Caco-2 (cell line): ENCODE measurements at regions not wholly inside any gene's neighbourhood (a gene's known extent, or its start where the extent isn't known, plus 50 kb on each side); places are given as distances from the start of the nearest gene placed in this dataset.

ENCODE experiments used
- BruUV-seq: library from RNA; stranded (reverse); fragments of 400-500 nt; replicated peaks from 2 replicates; lab custom pipeline; 2021; lab: Mats Ljungman, UMichigan
- CTCF ChIA-PET: fragments of 300-600 bp; sonication (Branson Sonifier 250); formaldehyde crosslinking; loops from one replicate; lab custom pipeline; 2022; ENCODE audit warnings: antibody characterized with exemption; lab: Charles Lee
- POLR2A ChIA-PET: fragments of 300-600 bp; sonication (Branson Sonifier 250); formaldehyde crosslinking; loops from one replicate; lab custom pipeline; 2022; ENCODE audit warnings: antibody characterized with exemption; lab: Charles Lee
- DNase-seq, 2 experiments: peaks; one replicate each; pipeline versions ENCODE4 v3.0.0 to v3.0.0-alpha.2; 2020 to 2022
- H3K27me3 ChIP-seq: replicated peaks from 2 replicates; pipeline ENCODE4 v1.6.0; 2011; ENCODE audit warnings: low read length; ENCODE audit not compliant: control insufficient read depth, insufficient read depth
- H3K36me3 ChIP-seq: 2 replicates; pipeline ENCODE4 v1.5.1; 2011; ENCODE audit warnings: low read length; ENCODE audit not compliant: control insufficient read depth, insufficient read depth
- H3K4me1 ChIP-seq: fragments of 250-450 bp; sonication (Bioruptor Pico); 2 replicates; pipeline ENCODE4 v1.5.1; 2020; ENCODE audit warnings: mild to moderate bottlenecking
- H3K4me3 ChIP-seq: 2 replicates; pipeline ENCODE4 v1.5.1; 2011; ENCODE audit warnings: low read depth, mild to moderate bottlenecking, control low read depth, low read length
- H3K9me3 ChIP-seq: fragments of 250-450 bp; sonication (Bioruptor Pico); 2 replicates; pipeline ENCODE4 v1.5.1; 2020; ENCODE audit warnings: mild to moderate bottlenecking, moderate library complexity
- H3K27ac Mint-ChIP-seq: one replicate; pipeline ENCODE4 v1.8.0; 2022; ENCODE audit warnings: mixed read lengths; ENCODE audit not compliant: unreplicated experiment
- H3K27me3 Mint-ChIP-seq: one replicate; pipeline ENCODE4 v1.8.0; 2022; ENCODE audit warnings: mixed read lengths; ENCODE audit not compliant: insufficient read depth, unreplicated experiment
- H3K36me3 Mint-ChIP-seq: one replicate; pipeline ENCODE4 v1.8.0; 2022; ENCODE audit warnings: mild to moderate bottlenecking, mixed read lengths; ENCODE audit not compliant: insufficient read depth, unreplicated experiment
- H3K4me1 Mint-ChIP-seq: one replicate; pipeline ENCODE4 v1.8.0; 2022; ENCODE audit warnings: low read depth, mixed read lengths; ENCODE audit not compliant: unreplicated experiment
- H3K4me3 Mint-ChIP-seq: one replicate; pipeline ENCODE4 v1.8.0; 2022; ENCODE audit warnings: mild to moderate bottlenecking, moderate library complexity, mixed read lengths; ENCODE audit not compliant: unreplicated experiment
- H3K9me3 Mint-ChIP-seq: one replicate; pipeline ENCODE4 v1.8.0; 2022; ENCODE audit warnings: mixed read lengths; ENCODE audit not compliant: unreplicated experiment
- intact Hi-C: fragments of 100-400 bp; cut with micrococcal nuclease; formaldehyde crosslinking; loops from one replicate; pipeline ENCODE4 v1.10.0; 2022; ENCODE audit not compliant: unreplicated experiment
- TF ChIP-seq, protein P1 (sequence below), 2 experiments: fragments of 200-600 bp in 1 of 2; IDR thresholded peaks; 1 replicate in 1 of 2; 2 replicates in 1 of 2; pipeline versions ENCODE4 v1.5.1 to v1.8.0; 2011 to 2022; ENCODE audit warnings: antibody characterized with exemption in 1 of 2, control low read depth in 1 of 2, inconsistent platforms in 1 of 2, low read depth in 1 of 2, low read length in 1 of 2, mild to moderate bottlenecking in 1 of 2, moderate library complexity in 1 of 2; ENCODE audit not compliant: insufficient read depth in 1 of 2, severe bottlenecking in 1 of 2, unreplicated experiment in 1 of 2

DNA sequence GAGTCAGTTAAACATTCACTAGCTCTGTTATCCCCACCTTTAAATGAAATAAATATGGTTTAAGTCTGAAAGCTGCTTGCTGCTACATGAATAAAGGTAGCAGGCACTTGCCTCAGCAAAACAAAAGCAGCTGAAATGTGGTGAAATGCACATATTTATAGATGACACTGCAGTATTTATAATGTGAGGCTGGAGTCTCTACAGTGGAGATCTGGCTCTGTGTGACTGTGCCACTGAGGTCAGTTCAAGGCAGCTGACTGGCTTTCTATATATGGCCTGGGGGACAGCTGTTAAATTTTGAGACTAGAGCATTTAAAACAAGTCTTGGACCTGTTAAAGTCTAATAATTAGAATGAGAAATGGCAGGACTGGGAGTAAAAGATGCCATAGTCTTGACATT is 859.6 kb upstream of the SEMA6A start:
- Histone ChIP-seq H3K4me3 (no peak overlapping the region), H3K36me3 (no peaks in the 10 kb centered on the region), H3K4me1 (no peaks in the 10 kb centered on the region), H3K9me3 (no peaks in the 10 kb centered on the region), H3K27me3 (no peaks in the 10 kb centered on the region)
- H3K4me1 Mint-ChIP-seq = no peaks in the 10 kb centered on the region
- no peak overlapping the region for H3K4me3 Mint-ChIP-seq
- TF ChIP-seq, protein P1, sequence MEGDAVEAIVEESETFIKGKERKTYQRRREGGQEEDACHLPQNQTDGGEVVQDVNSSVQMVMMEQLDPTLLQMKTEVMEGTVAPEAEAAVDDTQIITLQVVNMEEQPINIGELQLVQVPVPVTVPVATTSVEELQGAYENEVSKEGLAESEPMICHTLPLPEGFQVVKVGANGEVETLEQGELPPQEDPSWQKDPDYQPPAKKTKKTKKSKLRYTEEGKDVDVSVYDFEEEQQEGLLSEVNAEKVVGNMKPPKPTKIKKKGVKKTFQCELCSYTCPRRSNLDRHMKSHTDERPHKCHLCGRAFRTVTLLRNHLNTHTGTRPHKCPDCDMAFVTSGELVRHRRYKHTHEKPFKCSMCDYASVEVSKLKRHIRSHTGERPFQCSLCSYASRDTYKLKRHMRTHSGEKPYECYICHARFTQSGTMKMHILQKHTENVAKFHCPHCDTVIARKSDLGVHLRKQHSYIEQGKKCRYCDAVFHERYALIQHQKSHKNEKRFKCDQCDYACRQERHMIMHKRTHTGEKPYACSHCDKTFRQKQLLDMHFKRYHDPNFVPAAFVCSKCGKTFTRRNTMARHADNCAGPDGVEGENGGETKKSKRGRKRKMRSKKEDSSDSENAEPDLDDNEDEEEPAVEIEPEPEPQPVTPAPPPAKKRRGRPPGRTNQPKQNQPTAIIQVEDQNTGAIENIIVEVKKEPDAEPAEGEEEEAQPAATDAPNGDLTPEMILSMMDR (IDR thresholded peaks at IDR 0.05; ENCODE audit: insufficient read depth in 1 of 2, low read depth in 1 of 2, low read length in 1 of 2, severe bottlenecking in 1 of 2, unreplicated experiment in 1 of 2) = no peak
- ChIA-PET CTCF (no interaction called here), POLR2A (no interaction called here)
- H3K36me3 Mint-ChIP-seq = no peaks in the 10 kb centered on the region
- no peak for DNase-seq
- intact Hi-C loops = no loop called here
- no peaks in the 10 kb centered on the region for H3K27me3 Mint-ChIP-seq
- no peak overlapping the region for H3K27ac Mint-ChIP-seq
- no TSS peak for BruUV-seq
- H3K9me3 Mint-ChIP-seq = no peaks in the 10 kb centered on the region

DNA sequence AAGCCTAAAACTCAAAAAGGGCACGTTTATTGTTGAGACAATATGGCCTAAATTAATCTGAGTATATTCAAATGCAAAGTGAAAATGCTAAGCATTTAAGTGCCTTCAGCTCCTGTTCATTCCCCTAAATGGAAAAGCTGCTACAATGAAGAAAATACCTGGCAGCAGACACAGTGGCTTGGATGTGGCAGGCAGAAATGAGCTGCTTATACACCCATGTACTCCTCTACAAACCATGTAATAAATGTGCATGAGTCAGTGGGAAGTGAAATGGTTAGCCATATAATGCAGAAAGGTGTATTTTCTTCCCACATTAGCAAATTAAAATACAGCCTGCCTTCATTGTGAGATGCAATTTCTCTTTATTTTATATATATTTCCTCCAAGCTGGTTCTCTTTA is 859.2 kb upstream of the SEMA6A start:
- H3K27me3 ChIP-seq = no peaks in the 10 kb centered on the region
- H3K27me3 Mint-ChIP-seq = no peaks in the 10 kb centered on the region
- no peaks in the 10 kb centered on the region for H3K36me3 ChIP-seq
- BruUV-seq = no TSS peak
- POLR2A ChIA-PET = no interaction called here
- no peaks in the 10 kb centered on the region for H3K9me3 ChIP-seq
- no peak overlapping the region for H3K4me3 Mint-ChIP-seq
- H3K4me3 ChIP-seq = no peak overlapping the region
- no peaks in the 10 kb centered on the region for H3K9me3 Mint-ChIP-seq
- H3K4me1 Mint-ChIP-seq = no peaks in the 10 kb centered on the region
- no peaks in the 10 kb centered on the region for H3K4me1 ChIP-seq
- intact Hi-C loops = no loop called here
- CTCF ChIA-PET = no interaction called here
- no peaks in the 10 kb centered on the region for H3K36me3 Mint-ChIP-seq
- DNase-seq = no peak
- TF ChIP-seq, protein P1 (IDR thresholded peaks at IDR 0.05; ENCODE audit: insufficient read depth in 1 of 2, low read depth in 1 of 2, low read length in 1 of 2, severe bottlenecking in 1 of 2, unreplicated experiment in 1 of 2) = no peak
- no peak overlapping the region for H3K27ac Mint-ChIP-seq

DNA sequence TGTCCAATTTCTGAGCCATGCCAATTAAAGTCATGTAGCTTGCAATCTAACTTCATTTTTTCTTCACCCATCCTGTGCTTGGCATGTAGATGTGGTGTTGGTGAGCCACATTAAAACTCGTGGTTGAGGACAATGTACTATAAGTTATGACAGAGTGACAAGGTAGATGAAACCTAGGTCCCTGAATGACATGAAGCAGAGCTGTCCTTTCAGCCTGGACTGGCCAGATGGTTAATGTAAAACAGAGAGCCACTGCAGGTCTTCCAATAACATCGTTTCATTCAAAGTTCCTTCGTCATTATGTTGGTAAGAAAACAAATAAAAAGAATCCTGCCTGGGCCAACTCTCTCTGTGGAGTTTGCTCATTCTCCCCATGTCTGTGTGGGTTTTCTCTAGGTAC is 856.5 kb upstream of the SEMA6A start:
- Mint-ChIP-seq H3K36me3 (no peaks in the 10 kb centered on the region), H3K4me3 (no peak overlapping the region), H3K27me3 (no peaks in the 10 kb centered on the region), H3K27ac (no peak overlapping the region), H3K4me1 (no peaks in the 10 kb centered on the region), H3K9me3 (no peaks in the 10 kb centered on the region)
- no TSS peak for BruUV-seq
- no peaks in the 10 kb centered on the region for H3K9me3 ChIP-seq
- no peaks in the 10 kb centered on the region for H3K4me1 ChIP-seq
- ChIA-PET POLR2A (no interaction called here), CTCF (no interaction called here)
- intact Hi-C loops = no loop called here
- no peaks in the 10 kb centered on the region for H3K27me3 ChIP-seq
- TF ChIP-seq, protein P1 (IDR thresholded peaks at IDR 0.05; ENCODE audit: insufficient read depth in 1 of 2, low read depth in 1 of 2, low read length in 1 of 2, severe bottlenecking in 1 of 2, unreplicated experiment in 1 of 2) = no peak
- no peak for DNase-seq
- no peaks in the 10 kb centered on the region for H3K36me3 ChIP-seq
- H3K4me3 ChIP-seq = no peak overlapping the region
